Stomach (tissue), 8 donors: ENCODE measurements at regions not wholly inside any gene's neighbourhood (a gene's known extent, or its start where the extent isn't known, plus 50 kb on each side); places are given as distances from the start of the nearest gene placed in this dataset.

Experiments
- DNase-seq, 2 donors: peaks; one replicate each; pipeline versions ENCODE4 v3.0.0 to v3.0.0-alpha.2; 2013 to 2019
- H3K27ac ChIP-seq, 5 donors: fragments of 200-600 bp in 4 of 5; sonication (generic) in 4 of 5; one replicate each; pipeline ENCODE4 v1.5.1; 2013 to 2019; ENCODE audit warnings: mild to moderate bottlenecking in 1 of 5, moderate library complexity in 1 of 5
- H3K27me3 ChIP-seq, 3 donors: fragments of 200-600 bp; sonication (generic); one replicate each; pipeline ENCODE4 v1.5.1; 2017 to 2019; ENCODE audit warnings: mixed run types in 1 of 3
- H3K36me3 ChIP-seq, 4 donors: fragments of 200-600 bp; sonication (generic); 1 replicate in 3 of 4; 2 replicates in 1 of 4; pipeline ENCODE4 v1.5.1; 2016 to 2019
- H3K4me1 ChIP-seq, 4 donors: fragments of 200-600 bp; sonication (generic); one replicate each; pipeline ENCODE4 v1.5.1; 2016 to 2019
- H3K4me3 ChIP-seq, 4 donors: fragments of 200-600 bp; sonication (generic) in 3 of 4; one replicate each; pipeline ENCODE4 v1.5.1; 2016 to 2019; ENCODE audit warnings: mild to moderate bottlenecking in 1 of 4
- H3K9me3 ChIP-seq, 4 donors: fragments of 200-600 bp; sonication (generic); one replicate each; pipeline ENCODE4 v1.5.1; 2016 to 2019
- EP300 ChIP-seq: sonication (generic); formaldehyde crosslinking; IDR thresholded peaks from one replicate; pipeline ENCODE4 v1.6.1; 2017; ENCODE audit warnings: antibody characterized with exemption
- POLR2A ChIP-seq, 4 donors: fragments of 450-650 bp; IDR thresholded peaks; one replicate each; pipeline ENCODE4 v1.6.1; 2016; ENCODE audit warnings: antibody characterized with exemption in 4 of 4, control low read depth in 2 of 4, mild to moderate bottlenecking in 1 of 4, moderate library complexity in 1 of 4
- POLR2AphosphoS5 ChIP-seq, 3 donors: sonication (generic); formaldehyde crosslinking; IDR thresholded peaks; one replicate each; pipeline ENCODE4 v1.6.1; 2016; ENCODE audit warnings: antibody characterized with exemption in 3 of 3
- WGBS, 5 donors: extraction: QIAGEN DNeasy Blood & Tissue Kit in 3 of 5; methylation state at CpG; one replicate each; pipeline versions ENCODE4 v1.1.5 to v1.1.7; 2013 to 2018; 5-methylcytosine and 5-hydroxymethylcytosine counted together
- intact Hi-C: fragments of 100-400 bp; cut with DNase I; formaldehyde crosslinking; loops from one replicate; pipeline ENCODE4 v1.15.1; 2023; ENCODE audit warnings: low total_unique reads
- TF ChIP-seq, protein P1 (sequence below), 7 experiments: fragments of 450-650 bp in 4 of 7; fragments of 200-600 bp in 3 of 7; sonication (generic) in 3 of 7; IDR thresholded peaks; one replicate each; pipeline ENCODE4 v1.5.1; 2016 to 2019; ENCODE audit warnings: antibody characterized with exemption in 7 of 7, control low read depth in 2 of 7, mild to moderate bottlenecking in 1 of 7
- donor health status: healthy with polysubstance abuse.
- donor health status: Bipolar disorder and iron deficiency.
- donor health status: healthy.

DNA sequence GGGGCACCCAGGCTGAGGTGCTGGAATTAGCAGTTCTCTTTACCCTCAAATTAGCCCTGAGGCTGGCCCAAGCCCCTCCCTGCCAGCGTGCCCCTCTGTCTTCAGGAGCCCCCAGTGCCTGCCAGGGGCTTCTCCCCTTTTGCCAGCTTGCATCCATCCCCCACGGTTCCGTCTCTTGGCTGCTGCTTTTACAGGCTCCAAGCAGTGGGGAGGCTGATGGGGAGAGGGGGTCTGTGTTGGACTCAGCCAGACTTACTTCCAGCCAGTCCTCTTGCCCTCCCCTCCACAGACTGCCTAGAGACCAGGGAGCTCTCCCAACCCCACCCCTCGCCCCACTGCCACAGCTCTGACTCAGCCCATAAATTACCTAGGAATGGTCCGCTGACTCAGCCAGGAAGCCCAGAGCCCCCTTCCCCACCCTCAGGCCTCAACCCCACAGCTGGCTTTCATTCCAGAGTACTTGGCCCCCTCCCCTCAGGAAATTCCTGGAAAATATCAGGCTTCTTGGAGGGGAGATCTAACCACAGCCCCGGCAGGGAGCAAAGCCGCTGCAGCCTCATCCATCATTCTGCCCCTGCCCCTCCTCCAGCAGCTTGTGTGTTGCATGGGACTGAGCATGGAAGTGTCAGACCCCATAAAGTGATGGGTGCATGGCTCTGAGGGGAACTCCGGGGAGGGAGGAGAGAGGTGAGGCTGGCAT lies 184.6 kb downstream of the ZFP36L2 start:
- Histone ChIP-seq H3K27ac (peak overlapping the region in 3 of 5 donors; percentile 14 to 39 (median 22)), H3K4me3 (no peak overlapping the region), H3K27me3 (no peaks in the 10 kb centered on the region), H3K9me3 (no peaks in the 10 kb centered on the region), H3K36me3 (no peaks in the 10 kb centered on the region), H3K4me1 (peaks cover 15 to 37% (median 23%) of the 10 kb centered on the region in 4 donors)
- intact Hi-C loops, result no loop called here
- peak in 1 of 2 donors; percentile 94 for DNase-seq
- TF ChIP-seq POLR2AphosphoS5 (IDR thresholded peaks at IDR 0.05), result no peak
- TF ChIP-seq POLR2A (IDR thresholded peaks at IDR 0.05), result no peak
- TF ChIP-seq EP300, result no peak
- WGBS, 5 donors, result 62 to 80% (median 72%) methylated on average over 8 of the region's 8 CpGs

DNA sequence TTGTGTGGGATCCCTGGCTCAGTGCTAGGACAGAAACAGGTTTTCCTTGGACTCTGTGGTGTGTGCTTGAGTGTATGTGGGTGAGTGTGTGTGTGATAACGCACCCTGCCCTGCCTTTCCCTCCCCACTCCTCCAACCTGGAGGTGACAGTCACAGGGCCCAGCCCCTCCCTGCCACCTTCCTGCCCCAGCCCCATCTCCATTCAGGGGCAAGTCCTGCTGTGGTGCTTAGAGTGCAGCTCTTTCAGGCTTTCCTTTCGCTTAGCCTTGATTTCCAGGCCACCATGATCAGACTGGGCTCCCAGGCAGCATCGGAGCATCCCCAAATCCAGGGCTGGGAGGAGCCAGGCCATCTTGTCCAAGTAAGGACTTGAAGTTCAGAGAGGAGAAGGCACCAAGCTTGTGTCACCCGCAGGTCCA lies 185.2 kb downstream of the ZFP36L2 start:
- Histone ChIP-seq H3K27ac (peak overlapping the region in 3 of 5 donors; percentile 14 to 39 (median 22)), H3K9me3 (no peaks in the 10 kb centered on the region), H3K36me3 (no peaks in the 10 kb centered on the region), H3K27me3 (no peaks in the 10 kb centered on the region), H3K4me3 (no peak overlapping the region), H3K4me1 (peaks cover 9 to 31% (median 17%) of the 10 kb centered on the region in 4 donors)
- intact Hi-C loops, result no loop called here
- 78 to 91% (median 86%) methylated on average over 4 of the region's 4 CpGs for WGBS, 5 donors
- DNase-seq, result peak in 1 of 2 donors; percentile 74
- no peak for TF ChIP-seq EP300
- no peak for TF ChIP-seq POLR2A (IDR thresholded peaks at IDR 0.05)
- TF ChIP-seq, protein P1, sequence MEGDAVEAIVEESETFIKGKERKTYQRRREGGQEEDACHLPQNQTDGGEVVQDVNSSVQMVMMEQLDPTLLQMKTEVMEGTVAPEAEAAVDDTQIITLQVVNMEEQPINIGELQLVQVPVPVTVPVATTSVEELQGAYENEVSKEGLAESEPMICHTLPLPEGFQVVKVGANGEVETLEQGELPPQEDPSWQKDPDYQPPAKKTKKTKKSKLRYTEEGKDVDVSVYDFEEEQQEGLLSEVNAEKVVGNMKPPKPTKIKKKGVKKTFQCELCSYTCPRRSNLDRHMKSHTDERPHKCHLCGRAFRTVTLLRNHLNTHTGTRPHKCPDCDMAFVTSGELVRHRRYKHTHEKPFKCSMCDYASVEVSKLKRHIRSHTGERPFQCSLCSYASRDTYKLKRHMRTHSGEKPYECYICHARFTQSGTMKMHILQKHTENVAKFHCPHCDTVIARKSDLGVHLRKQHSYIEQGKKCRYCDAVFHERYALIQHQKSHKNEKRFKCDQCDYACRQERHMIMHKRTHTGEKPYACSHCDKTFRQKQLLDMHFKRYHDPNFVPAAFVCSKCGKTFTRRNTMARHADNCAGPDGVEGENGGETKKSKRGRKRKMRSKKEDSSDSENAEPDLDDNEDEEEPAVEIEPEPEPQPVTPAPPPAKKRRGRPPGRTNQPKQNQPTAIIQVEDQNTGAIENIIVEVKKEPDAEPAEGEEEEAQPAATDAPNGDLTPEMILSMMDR (IDR thresholded peaks at IDR 0.05), result no peak
- no peak for TF ChIP-seq POLR2AphosphoS5 (IDR thresholded peaks at IDR 0.05)

DNA sequence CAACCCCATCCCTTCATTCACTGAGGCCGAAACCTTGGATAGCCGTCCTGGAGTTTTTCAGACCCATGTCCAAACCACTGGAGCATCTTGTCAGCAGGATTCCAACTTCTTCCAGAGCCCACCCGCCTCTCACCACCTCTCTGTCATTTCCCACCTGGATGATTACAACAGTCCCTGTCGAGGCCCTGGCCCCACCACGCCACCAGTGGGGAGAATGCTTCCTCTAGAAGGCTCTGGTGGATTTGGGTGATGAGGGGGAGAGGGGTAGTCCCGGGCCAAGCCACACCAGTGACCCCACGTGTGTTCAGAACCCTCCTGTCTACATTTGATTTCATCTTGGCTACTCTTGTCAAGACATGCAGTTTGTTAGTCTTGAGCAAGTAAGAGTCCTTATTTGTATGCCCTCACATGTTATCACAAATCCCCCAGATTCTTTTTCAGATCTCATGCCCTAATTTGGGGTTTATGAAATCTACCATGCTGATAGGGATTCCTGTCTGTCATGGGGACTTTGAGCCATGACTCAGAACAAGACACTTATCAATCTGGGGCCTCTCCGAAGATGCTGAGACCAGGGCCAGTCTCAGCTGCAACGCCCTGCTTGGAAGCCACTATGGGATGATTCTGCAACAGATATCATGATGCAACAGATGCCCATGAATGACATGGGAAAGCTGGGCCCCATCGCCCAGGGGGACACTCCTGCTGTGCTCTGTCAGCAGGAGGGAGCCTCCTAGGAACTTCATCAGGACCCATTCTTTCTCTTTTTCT lies 186.1 kb downstream of the ZFP36L2 start:
- peak in 1 of 2 donors; percentile 5 for DNase-seq
- Histone ChIP-seq H3K36me3 (no peaks in the 10 kb centered on the region), H3K27me3 (no peaks in the 10 kb centered on the region), H3K27ac (no peak overlapping the region), H3K4me1 (peaks cover 6 to 30% (median 15%) of the 10 kb centered on the region in 4 donors), H3K4me3 (no peak overlapping the region), H3K9me3 (no peaks in the 10 kb centered on the region)
- TF ChIP-seq EP300, result no peak
- TF ChIP-seq POLR2AphosphoS5 (IDR thresholded peaks at IDR 0.05), result no peak
- TF ChIP-seq POLR2A (IDR thresholded peaks at IDR 0.05), result no peak
- TF ChIP-seq, protein P1 (IDR thresholded peaks at IDR 0.05), result no peak
- intact Hi-C loops, result no loop called here
- WGBS, 5 donors, result 80 to 96% (median 85%) methylated on average over 10 of the region's 10 CpGs

DNA sequence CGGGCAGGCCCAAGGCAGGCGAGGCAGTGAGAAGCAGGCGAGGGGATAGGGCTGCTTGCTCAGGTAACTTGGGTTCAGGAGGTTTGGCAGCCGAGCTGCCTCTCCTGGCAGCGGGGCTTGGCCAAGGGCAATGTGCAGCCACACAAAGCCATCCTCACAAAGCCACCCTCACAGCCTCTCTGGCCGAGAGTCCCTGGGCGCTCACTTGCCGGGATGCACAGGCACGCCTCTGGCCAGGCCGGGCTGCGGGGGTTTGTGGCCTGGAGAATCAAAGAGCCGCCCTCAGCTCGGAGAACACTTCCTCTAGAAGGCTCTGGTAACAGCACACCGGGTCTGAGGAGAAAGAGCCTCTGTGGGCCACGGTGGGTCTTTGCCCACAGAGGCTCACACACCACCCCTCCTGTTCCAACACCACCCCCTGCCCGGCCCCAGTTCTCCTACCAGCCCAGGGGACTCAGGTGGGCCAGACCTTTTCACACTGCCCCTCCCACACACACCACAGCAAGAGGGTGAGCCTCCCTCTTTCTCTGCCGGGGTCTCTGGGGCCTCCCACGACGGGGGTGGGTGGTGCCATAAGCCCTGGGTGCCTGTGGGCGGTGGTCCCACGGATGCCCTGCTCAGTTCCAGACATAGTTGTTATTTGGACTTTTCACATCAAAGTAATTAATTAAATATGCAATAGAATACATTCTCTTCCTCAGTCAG lies 186.9 kb downstream of the ZFP36L2 start:
- DNase-seq, result peak in 1 of 2 donors; percentile 47
- H3K36me3 ChIP-seq, result no peaks in the 10 kb centered on the region
- no peaks in the 10 kb centered on the region for H3K9me3 ChIP-seq
- H3K4me1 ChIP-seq, result peaks cover 6 to 30% (median 15%) of the 10 kb centered on the region in 4 donors
- H3K27ac ChIP-seq, result peak overlapping the region in 1 of 5 donors; percentile 6
- 60 to 79% (median 72%) methylated on average over 8 to 21 of the region's 21 CpGs for whole genome bisulfite sequencing, 5 donors
- H3K4me3 ChIP-seq, result no peak overlapping the region
- H3K27me3 ChIP-seq, result no peaks in the 10 kb centered on the region
- intact Hi-C loops, result no loop called here
- TF ChIP-seq POLR2AphosphoS5 (IDR thresholded peaks at IDR 0.05) (no peak), EP300 (no peak), POLR2A (IDR thresholded peaks at IDR 0.05) (no peak)
- TF ChIP-seq, protein P1 (IDR thresholded peaks at IDR 0.05), result no peak
